HG03460 (cell line): ENCODE measurements at regions not wholly inside any gene's neighbourhood (a gene's known extent, or its start where the extent isn't known, plus 50 kb on each side); places are given as distances from the start of the nearest gene placed in this dataset.
"Not testable (repeated sequence)": the region's sequence is repeated elsewhere in the genome, so short reads cannot be mapped to it uniquely, and the experiment has no call there.

Experiments used
- ATAC-seq: cut with Tn5 transposase; IDR thresholded peaks from one replicate; pipeline ENCODE4 v1.9.1; 2021; ENCODE audit not compliant: unreplicated experiment

DNA sequence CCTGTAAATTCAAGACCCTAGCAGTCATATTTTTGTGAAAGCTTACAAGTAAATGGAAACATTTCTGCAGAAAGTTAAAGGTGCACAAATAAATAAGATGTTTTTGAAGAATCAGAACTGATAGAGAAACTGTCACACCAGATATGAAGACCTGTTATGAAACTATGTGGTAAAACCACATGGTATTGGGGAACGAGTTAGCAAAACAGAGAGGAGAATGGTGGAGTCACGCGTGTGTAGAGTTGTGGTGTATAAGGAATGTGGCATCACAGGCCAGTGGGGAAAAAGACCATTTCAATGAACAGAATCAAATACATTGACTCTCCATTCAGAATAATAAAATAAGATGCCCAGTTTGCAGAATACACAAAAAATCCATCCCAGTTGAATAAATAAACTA lies 477.2 kb downstream of the ICE1 start:
- ATAC-seq, result no peak

DNA sequence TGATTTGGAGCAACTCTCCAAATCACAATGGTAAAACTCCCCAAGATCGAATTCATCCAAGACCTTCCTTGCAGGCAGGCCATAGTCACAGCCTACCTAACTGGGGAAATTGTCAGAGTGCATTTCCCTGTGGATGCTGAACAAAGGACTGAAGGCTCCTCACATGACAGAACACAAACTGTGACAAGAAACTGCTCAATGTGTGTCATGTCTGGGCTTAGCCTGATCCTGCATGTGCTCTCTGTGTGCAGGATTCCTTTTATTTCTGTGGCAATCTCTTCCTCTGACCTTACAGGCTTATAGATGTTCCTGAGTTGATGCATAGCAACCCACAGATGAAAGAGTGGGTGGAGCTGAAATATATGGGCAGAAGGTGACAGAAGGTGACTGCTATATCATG lies 465.8 kb downstream of the ICE1 start:
- no peak for ATAC-seq

DNA sequence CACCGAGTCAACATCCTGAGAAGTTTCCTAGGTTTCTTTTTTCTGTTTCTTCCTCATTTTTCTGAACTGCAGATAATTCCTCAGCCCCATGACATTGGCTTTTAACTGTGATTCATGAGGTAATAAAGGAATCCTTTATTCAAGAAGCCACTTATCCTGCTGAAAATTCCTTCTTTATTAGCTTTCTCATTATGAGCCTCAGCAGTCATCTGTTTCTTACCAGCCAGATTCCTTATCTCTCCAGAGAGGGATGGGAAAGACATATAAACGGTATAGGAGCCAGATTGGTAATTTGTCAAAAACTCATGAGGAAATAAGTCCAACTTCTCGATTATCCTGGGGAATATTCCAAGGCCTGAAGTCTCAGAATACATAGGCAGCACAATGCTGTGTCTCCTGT lies 465.4 kb downstream of the ICE1 start:
- no peak for ATAC-seq

DNA sequence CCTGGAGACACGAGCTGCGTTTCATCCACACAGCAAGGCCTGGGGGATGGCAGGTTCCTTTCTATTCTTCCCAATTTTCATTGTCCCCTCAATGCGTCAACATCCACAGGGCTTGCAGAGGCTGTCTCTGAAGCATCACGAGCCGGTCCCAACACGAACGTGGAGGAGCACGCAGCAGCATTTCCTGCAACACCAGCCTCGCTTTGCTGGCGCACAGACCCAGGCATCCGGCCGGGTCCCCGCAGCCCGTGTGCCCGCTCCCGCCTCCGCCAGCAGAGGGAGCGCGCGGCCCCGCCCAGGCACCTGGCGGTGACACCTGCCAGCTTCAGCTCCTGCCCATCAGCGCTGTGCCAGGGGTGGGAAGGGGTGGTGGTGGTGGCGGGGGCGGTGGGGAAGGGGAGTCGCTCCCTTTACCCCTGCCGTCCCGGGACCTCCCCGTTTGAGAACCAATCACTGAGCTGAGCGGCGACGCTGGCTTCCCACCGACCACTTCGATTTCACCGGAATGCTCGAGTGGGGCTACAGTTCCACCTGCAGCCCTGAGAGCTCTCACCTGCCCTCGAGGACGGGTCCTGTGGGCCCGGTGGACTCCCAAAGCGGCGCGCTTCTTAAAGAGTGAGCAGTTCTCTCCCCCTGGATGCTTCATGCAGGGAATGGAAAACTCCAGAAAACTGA lies 464.5 kb downstream of the ICE1 start:
- ATAC-seq, result peak; percentile 85

DNA sequence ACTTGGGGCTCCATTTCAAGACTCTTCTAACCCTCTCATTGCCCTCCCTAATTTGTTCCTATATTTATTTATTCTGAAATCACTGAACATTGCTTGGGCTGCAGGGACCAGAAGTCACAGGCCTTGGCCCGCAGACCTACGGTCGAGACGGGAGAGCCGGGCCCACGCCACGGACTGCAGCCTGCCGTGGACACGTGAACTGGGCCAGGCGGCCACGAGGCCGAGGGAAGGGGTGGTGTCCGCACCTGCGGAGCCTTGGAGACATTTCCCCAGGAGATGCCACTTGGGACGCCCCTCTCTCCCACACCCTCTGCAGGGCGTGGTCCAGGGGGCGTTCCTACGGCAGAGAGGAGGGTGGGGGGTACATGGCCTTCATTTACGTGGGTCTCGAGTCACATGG lies 463.9 kb downstream of the ICE1 start:
- no peak for ATAC-seq

DNA sequence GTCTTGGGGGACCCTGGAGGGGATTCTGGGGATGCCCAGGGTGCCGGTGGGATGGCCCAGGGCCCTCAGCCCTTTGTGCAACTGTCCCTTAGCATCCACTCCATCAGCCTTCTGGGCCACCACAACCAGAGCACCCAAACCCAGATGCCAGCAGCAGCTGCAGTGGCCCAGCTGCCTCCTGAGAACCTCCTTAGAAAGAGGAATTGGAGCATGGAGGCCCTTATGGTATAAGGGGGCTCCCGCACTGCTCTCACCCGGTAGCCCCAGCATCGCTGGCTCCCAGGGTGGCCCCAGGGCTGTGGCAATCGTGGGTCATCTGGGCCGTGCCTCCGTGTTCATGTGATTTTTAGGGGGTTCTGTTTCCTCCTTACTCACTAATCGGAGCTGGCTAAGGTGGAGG lies 463.3 kb downstream of the ICE1 start:
- no peak for ATAC-seq

DNA sequence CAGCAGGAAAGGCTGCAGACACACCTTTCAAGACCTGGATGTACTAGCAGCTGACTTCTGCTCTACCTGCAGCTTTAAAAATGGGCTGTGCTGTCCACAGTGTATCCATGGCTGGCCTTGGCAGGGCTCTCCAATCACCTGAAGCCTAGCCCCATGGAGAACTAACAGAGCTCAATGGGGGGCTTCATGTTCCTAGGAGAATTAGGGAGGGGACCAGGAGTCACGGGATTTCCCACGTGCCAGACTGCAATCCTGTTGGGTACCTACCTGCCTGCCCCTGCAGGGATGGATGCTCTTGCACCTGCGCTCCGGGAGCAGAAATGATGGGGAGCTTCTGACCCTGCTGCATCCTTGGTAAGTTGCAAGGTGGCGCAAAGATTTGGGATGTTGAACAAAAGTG lies 462.1 kb downstream of the ICE1 start:
- no peak for ATAC-seq

DNA sequence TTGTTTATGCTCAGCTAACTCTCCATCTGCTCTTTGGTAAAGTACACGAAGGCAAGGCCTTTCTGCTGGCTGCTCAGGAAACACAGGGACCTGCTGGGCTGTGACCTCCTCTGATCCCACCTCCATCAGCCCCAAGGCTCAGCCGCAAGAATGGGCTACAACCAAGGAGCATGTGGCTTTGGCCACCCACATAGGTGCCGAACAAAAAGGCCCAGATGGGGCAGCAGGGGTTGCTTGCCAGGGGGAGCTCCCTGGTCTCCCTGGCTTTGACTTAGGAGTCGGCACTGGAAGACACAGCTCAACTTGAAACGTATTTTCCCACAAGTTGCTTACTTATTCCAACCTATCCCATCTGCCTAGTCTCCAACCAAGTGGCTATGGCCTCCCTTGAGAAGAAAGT lies 461.1 kb downstream of the ICE1 start:
- ATAC-seq, result no peak

DNA sequence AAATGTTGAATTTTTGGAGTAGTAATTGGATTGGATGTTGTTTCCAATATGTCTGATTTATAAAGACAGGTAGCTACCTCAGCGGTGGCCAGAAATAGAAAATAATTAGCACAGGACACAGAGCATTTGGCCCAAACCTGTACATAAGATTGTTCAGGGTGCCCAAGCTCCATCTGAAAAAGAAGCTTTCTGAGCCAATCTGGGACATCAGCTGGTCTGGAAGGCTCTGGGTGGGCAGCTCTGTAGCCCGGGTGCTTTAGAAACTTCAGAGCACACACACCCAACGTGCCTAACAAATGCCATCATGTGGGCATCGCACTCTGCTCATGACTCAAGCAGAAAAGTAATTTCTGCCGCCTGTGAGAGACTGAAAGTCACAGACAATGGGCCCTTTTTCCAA lies 460.7 kb downstream of the ICE1 start:
- no peak for ATAC-seq

DNA sequence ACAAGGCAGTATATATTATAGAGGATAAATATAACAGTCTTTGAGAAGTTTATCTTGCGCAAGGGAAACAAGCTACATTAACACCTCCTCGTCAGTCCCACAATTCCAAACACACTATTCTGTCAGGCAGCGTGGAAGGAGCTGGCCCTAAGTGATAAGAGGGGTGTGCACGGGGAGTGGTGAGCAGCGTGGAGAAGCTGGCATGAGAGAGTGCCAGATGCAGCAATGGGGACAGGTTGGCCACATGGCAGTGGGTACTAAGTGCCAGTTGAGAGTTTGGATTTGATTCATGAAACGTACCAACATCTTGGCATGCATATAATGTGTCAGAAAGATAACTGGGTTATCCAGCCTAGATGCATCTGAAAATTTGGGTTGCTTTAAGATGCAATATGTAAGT lies 460.2 kb downstream of the ICE1 start:
- ATAC-seq, result no peak

DNA sequence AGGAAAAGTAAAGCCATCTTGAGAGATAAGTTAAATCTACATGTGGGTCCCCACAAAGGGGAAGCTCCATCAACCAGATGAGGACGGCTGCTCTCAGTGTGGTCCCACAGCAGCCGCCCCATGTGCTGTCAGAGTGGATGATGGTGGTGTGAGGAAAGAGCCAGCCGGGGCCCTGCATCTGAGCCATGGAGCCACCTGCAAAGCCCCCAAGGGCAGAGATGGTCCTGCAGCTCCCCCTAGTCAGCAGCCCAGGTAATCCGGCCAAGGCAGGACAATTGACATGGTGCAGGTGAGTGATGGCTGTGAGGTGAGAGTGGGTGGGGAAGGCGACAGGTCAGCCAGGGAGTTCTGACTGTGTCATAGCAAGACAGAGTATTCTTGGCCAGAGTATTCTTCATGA lies 458.8 kb downstream of the ICE1 start:
- no peak for ATAC-seq

DNA sequence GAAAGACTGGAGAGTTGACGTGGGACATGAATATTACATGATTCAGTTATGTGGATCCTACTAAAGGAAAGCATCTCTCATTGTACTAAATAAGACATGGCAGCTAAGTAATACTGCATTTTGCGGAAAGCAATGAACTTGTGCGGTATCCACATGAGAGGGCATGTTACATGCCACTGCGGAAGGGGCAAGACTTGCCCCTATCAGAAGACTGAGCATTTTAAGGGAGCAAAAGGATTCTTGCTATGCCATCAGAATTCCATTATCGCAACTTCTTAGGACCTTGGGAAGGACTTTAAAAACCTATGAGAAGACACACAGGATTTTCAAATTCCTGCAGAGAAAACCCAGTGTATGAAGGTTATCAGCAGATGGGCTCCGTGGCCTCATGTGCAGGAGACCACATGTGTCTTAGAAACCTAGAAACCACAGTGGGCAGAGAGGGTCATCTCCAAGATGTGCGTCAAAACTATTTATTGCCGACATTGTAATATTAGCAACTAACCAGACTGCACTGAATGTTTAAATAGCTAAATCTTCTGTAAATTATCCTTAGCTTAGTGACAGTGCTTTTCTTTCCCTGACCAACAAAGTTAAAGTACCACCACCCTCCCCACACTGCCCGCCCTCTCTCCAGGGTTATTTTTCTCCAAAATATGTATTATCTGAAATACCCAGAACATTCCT lies 457.7 kb downstream of the ICE1 start:
- no peak for ATAC-seq

DNA sequence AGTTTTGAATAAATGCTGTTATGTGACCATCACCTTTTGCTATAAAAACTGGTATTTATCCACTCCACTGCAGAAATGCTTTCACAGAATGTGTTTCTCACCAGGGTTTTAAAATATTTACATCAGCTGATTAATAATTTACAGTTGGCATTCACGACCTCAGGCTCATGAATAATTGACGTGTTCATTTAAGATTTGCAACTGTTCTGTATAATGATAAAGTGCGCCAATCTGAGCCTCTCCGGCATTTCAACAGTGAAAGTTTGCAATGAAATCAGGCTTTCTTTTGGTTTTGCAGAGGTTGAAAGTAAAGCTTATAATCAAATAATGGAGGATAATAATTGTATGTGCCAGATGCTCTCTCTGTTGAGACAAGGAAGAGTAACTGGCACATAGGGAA lies 434.9 kb downstream of the ICE1 start:
- ATAC-seq, result no peak

DNA sequence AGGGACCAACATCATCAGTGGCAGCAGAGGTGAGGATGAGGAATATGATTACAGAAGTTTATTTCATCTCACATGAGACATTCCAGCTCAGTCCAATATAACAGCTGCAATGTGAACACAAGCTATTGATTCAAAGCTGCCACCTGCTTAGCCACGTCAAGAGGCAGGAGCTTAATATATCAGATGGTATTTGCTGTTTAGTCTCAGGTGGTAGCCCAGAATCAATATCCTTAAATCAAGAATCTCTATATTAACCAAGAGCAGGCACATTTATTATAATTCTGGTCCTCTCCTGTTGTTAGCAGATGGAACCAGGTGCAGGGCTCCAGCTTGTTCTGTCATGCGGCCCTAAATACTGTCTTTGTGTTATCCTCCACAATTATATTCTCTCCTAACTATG lies 431.6 kb downstream of the ICE1 start:
- no peak for ATAC-seq

DNA sequence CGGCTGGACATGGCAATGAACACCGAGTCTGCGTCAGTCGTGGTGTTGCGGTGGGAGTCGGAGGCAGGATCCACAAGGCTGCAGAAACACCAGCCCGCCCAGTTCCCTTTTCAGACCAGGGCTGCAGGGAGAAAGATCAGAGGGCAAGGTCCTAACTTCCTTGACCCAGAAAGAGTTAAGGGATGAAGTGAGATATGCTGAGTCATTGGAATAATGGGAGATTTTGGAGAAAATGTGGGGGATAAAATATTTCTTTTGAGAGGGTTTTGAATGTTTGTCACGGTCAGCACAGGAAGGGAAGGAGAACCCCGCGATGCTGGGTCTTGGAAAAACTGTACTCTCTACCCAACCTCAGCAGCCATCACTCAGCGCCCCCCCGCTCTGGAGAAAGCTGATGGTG lies 416.0 kb downstream of the ICE1 start:
- no peak for ATAC-seq

DNA sequence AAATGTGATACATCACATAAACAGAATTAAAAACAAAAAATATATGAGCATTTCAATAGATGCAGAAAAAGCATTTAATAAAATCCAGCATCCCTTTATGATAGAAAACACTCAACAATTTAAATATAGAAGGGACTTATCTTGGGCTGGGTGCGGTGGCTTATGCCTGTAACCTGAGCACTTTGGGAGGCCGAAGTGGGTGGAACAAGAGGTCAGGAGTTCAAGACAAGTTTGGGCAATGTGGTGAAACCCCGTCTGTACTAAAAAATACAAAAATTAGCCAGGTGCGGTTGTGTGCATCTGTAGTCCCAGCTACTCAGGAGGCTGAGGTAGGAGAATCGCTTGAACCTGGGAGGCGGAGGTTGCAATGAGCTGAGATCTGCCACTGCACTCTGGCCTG lies 409.1 kb downstream of the ICE1 start:
- not testable (repeated sequence) for ATAC-seq

DNA sequence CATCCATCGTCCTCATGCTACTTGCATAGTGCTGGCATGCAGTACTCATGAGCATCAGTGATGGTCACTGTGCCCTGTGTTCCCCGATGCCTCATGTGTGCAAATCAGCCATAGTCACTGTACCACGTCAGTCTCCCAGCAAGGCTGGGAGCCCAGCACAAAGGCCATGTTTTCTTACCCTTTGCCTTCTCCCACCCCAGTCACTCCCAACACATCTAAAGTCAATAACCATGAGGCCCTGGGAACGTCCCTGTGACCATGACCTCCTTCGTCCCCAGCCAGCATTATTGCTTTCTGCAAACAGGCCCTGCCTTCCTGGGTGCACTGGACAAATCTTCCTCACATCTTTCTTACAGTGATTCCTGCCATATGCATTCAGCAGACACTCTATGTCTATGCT lies 406.1 kb downstream of the ICE1 start:
- ATAC-seq, result no peak

DNA sequence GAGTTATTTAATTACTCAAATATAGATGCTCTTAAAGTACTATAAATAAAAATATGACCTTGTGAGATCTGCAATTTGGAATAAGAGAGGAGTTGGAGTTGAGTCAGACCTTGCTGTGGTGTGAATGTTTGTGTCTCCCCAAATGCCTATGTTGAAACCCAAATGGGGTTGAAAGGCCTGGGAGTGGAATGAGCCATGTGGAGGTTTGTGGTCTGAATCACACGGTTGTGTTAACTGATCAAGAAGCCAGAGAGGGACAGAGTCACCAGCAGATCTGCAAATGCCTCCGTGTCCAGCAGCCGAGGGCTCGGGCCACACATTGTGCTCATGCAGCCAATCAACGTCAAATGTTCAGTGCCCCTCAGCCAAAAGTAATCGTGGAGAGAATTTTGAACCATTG lies 404.4 kb downstream of the ICE1 start:
- ATAC-seq, result no peak

DNA sequence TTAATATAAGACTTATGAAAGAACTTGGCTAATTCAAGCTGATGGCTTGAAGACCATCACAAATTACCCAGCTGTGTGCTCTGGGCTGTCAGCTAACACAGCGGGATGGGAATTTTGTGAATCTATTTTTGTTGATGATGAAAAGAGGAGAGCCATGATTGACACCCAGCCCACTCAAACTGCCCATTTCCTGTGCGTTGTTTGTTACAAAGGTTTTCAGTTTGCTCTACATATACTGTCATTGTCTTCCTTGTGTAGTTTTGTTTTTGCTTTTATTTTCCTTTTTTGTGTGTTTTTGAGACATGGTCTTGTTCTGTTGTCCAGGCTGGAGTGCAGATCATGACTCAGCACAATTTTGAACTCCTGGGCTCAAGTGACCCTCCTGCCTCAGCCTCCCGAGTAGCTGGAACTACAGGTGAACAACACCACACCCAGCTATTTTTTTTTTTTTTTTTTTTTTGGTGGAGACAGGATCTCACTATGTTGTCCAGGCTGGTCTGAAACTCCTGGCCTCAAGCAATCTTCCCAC lies 400.3 kb downstream of the ICE1 start:
- ATAC-seq, result no peak

DNA sequence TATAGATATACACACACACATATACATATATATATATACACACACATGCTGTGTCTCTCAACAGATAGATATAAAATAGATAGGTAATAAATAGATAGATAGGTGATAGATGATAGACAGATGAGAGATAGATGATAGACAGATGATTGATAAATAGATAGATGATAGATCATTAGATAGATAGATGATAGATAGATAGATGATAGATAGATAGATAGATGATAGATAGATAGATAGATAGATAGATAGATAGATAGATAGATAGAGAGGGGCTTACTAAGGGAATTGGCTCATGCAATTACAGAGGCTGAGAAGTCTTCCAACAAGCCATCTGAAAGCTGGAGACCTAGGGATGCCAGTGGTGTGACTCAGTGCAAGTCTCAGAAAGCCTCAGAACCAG lies 394.5 kb downstream of the ICE1 start:
- no peak for ATAC-seq

DNA sequence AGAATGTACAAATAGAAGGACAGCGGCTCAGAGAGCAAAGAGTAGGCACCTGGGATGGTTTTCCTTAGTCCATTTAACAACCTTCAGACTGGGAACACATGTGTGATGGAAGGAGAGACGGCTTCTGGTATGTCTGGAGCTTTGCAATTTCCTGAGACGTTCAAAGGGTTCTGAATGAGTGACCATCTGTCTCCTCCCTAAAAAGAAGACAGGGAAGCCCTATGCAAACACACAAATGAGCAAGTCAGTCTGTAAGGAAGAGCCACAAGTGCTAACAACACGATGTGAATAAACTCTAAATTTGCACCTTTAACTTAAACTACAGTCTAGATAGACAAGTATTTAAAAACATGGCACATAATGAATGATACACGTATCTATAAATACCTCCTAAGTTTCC lies 391.0 kb downstream of the ICE1 start:
- ATAC-seq, result no peak

DNA sequence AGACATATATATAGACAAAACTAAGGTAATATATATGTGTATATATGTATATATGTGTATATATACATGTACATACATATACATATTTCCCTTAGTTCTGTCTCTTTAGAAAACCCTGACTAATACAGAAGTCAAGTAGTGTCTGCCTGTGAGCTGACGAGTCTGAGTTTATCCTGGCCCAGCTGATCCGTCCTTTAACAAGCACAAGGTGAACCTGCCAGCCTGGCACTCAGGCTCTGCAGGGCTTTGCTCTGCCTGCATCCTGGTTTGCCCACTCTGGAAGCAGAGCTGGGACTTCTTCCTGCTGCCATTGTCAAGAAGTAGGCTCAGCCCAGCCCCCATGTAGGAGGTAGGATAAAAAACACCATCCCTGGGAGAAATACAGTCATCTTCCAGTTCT lies 388.0 kb downstream of the ICE1 start:
- ATAC-seq, result no peak

DNA sequence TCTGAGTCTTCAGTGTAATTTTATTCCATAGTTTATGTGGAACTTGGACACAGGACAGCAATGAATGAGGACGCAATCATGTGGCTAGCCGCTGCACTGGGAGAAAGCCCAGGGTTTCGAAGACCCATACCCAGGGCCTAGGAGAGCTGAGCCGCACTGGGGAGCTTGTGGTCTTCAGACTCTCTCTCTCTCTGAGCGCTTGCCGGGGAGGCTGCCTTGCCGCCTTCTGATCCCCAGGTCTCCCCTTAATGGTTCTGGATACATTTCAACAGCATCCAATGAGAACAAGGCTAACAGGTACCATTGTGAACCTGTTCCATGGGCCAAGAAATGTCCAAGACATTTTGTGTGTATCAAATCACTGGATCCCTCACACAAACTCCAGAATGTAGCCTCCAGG lies 383.4 kb downstream of the ICE1 start:
- ATAC-seq, result no peak
